ENCODE measurements at regions not wholly inside any gene's neighbourhood (a gene's known extent, or its start where the extent isn't known, plus 50 kb on each side); places are given as distances from the start of the nearest gene placed in this dataset.

GRCh38 chr4:184288451-184289178 is 70.9 kb upstream of the ENPP6 start:
- H3K27ac ChIP-seq (ENCODE audit: low read depth in 2 of 2, low read length in 2 of 2), result no peak overlapping the region
- FAIRE-seq (no peak), DNase-seq (peak in 1 of 5 donors; percentile 36)
- no peak for TF ChIP-seq CTCF (IDR thresholded peaks at IDR 0.05; ENCODE audit: borderline replicate concordance, extremely low read depth, insufficient read depth)
- H3K27me3 ChIP-seq (ENCODE audit: control insufficient read depth, insufficient read depth, low read length), result no peaks in the 10 kb centered on the region
- no peaks in the 10 kb centered on the region for H3K9me3 ChIP-seq (ENCODE audit: control insufficient read depth in 2 of 3, insufficient read depth in 1 of 3, low read length in 3 of 3)
- no peaks in the 10 kb centered on the region for H3K36me3 ChIP-seq (ENCODE audit: control insufficient read depth in 2 of 3, insufficient read depth in 3 of 3, low read length in 3 of 3)
- no peak overlapping the region for H3K9ac ChIP-seq (ENCODE audit: low read length in 3 of 3)
- peaks cover 0 to 7% (median 0%) of the 10 kb centered on the region in 3 donors for H3K4me1 ChIP-seq (ENCODE audit: control insufficient read depth in 2 of 3, insufficient read depth in 2 of 3, low read depth in 1 of 3, low read length in 3 of 3)
- no peak overlapping the region for H3K4me3 ChIP-seq (ENCODE audit: low read length in 3 of 3)
- intact Hi-C loops (cut with DNase I), result no loop called here

DNA sequence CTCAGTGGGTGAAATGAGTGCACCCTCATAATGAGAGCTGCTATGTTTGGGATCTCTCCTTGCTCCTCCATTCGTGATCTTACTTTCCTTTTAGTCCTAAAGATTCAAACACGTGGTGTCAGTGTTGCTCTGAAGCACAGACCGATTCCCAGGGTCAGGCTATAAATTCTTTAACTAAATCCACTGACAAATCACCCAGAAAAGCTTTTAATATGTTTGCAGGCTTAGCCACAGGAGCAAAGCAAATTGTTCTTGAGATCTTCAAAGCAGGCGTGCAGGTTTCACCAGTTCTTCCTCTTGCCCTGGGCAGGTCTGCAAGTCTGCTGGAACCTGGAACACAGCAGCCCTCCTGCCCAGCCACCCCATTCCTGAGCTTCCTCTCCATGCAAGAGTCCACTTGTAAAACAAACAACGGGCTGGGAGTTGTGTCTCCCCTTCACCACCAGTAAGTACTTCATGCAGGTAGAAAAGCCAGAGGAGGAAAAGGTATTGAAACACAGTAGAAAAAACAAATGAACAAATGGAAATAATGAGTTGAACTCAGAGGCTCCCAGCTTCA is 70.1 kb upstream of the ENPP6 start:
- peak; percentile 37 for TF ChIP-seq CTCF (IDR thresholded peaks at IDR 0.05; ENCODE audit: borderline replicate concordance, extremely low read depth, insufficient read depth)
- intact Hi-C loops (cut with DNase I), result no loop called here
- Histone ChIP-seq H3K27me3 (ENCODE audit: control insufficient read depth, insufficient read depth, low read length) (no peaks in the 10 kb centered on the region), H3K4me1 (ENCODE audit: control insufficient read depth in 2 of 3, insufficient read depth in 2 of 3, low read depth in 1 of 3, low read length in 3 of 3) (peaks cover 0 to 7% (median 0%) of the 10 kb centered on the region in 3 donors), H3K36me3 (ENCODE audit: control insufficient read depth in 2 of 3, insufficient read depth in 3 of 3, low read length in 3 of 3) (no peaks in the 10 kb centered on the region), H3K4me3 (ENCODE audit: low read length in 3 of 3) (no peak overlapping the region), H3K9me3 (ENCODE audit: control insufficient read depth in 2 of 3, insufficient read depth in 1 of 3, low read length in 3 of 3) (no peaks in the 10 kb centered on the region), H3K27ac (ENCODE audit: low read depth in 2 of 2, low read length in 2 of 2) (no peak overlapping the region), H3K9ac (ENCODE audit: low read length in 3 of 3) (peak overlapping the region in 1 of 3 donors; percentile 8)
- FAIRE-seq (no peak), DNase-seq (peak in 4 of 5 donors; percentile 52 to 76 (median 69))

DNA sequence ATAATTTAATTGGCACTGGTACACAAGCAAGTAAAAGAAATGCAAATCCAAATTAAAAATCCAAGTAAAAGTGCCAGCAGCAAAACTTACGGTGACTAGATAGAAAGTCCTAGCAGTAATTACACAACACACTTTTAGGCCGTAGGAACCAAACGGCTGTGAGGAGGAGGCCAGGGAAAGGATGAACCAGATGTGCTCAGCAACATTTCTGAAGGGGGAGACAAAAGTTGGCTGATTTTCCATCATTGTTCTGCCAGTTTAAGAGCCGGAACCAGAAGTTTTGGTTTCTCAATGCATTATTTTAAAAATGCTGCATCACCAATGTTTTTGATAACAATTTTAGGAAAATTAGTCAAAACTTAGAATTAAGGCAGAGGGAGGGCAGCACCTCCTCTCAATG is 68.7 kb upstream of the ENPP6 start:
- FAIRE-seq (no peak), DNase-seq (no peak)
- no peak overlapping the region for H3K4me3 ChIP-seq (ENCODE audit: low read length in 3 of 3)
- peaks cover 0 to 7% (median 0%) of the 10 kb centered on the region in 3 donors for H3K4me1 ChIP-seq (ENCODE audit: control insufficient read depth in 2 of 3, insufficient read depth in 2 of 3, low read depth in 1 of 3, low read length in 3 of 3)
- no peaks in the 10 kb centered on the region for H3K36me3 ChIP-seq (ENCODE audit: control insufficient read depth in 2 of 3, insufficient read depth in 3 of 3, low read length in 3 of 3)
- no peaks in the 10 kb centered on the region for H3K27me3 ChIP-seq (ENCODE audit: control insufficient read depth, insufficient read depth, low read length)
- no peak overlapping the region for H3K27ac ChIP-seq (ENCODE audit: low read depth in 2 of 2, low read length in 2 of 2)
- intact Hi-C loops (cut with DNase I), result no loop called here
- no peak overlapping the region for H3K9ac ChIP-seq (ENCODE audit: low read length in 3 of 3)
- TF ChIP-seq CTCF (IDR thresholded peaks at IDR 0.05; ENCODE audit: borderline replicate concordance, extremely low read depth, insufficient read depth), result no peak
- no peaks in the 10 kb centered on the region for H3K9me3 ChIP-seq (ENCODE audit: control insufficient read depth in 2 of 3, insufficient read depth in 1 of 3, low read length in 3 of 3)

Measured in kidney (tissue), 13 donors.